ENCODE measurements at regions not wholly inside any gene's neighbourhood (a gene's known extent, or its start where the extent isn't known, plus 50 kb on each side); places are given as distances from the start of the nearest gene placed in this dataset.

DNA sequence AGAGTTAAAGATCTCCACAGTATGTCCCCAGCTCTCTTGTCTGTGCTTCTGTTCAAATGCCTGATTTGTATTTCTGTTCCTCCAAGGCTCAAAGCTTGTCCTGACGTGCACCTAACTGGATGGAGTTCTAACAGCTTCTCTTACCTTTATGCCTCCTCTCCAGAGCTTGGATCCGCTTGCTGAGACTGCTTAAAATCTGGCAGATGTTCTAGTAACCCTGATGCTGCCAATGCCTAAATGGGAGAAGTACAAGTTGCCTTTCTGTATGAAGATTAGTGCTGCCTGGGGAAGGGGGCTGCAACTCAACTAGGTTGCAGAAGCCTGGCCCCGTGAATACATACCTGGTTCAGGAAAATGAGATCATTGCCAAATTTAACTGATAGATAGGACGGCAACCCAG, 354.5 kb upstream of the KCNMB2 start (continued):
- TF ChIP-seq ZNF646 (CRISPR knock-in tag; IDR thresholded peaks at IDR 0.05) (no peak), ONECUT2 (CRISPR knock-in tag; IDR thresholded peaks at IDR 0.05) (no peak), ZBTB8A (CRISPR knock-in tag; IDR thresholded peaks at IDR 0.05; ENCODE audit: borderline replicate concordance, low read depth) (no peak), ZNF292 (CRISPR knock-in tag; IDR thresholded peaks at IDR 0.05; ENCODE audit: borderline replicate concordance, low read depth) (no peak)
- TF ChIP-seq, protein P1, sequence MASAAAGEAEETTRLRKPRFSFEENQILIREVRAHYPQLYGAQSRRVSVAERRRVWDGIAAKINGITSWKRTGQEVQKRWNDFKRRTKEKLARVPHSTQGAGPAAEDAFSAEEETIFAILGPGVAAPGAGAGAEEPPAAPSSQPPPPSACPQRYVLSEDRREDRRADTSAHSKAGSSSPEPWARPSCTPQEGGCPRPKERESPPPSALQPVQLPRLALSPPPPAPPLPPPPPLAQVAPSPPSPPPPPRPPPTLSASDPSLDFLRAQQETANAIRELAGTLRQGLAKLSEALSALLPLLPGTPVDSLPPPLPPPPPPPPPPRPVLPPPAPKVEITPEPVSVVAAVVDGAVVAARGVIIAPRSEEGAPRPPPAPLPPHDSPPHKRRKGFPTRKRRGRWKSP (CRISPR knock-in tag; IDR thresholded peaks at IDR 0.05): no peak

DNA sequence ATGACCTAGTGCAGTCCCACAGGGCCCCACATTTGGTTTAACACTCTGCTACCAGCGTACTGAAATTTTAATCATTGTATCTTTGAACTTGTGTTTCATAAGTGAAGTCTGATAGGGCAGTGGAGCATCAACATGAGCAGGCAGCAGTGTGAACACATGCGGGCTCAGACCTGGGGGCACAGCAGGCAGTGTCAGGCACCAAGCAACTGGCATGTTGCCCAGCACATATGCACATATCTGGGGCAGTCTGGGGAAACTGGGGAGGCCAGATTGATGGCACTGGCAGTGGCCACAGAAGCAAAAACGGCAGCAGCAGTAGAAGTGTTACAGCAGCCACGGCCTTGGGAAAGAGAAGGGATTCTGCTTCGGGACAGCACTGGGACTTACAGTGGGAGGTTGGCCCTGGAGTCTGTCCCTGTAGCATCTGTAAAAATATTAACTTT, 353.9 kb upstream of the KCNMB2 start:
- Histone ChIP-seq H3K9ac (ENCODE audit: insufficient read depth, low read depth, low read length) (no peak overlapping the region), H2AFZ (ENCODE audit: low read length) (no peak overlapping the region), H3K4me3 (replicated peaks in 1 of 3; ENCODE audit: insufficient read depth in 1 of 3, low read depth in 2 of 3, low read length in 3 of 3) (no peak overlapping the region), H3K36me3 (replicated peaks in 1 of 2; ENCODE audit: control insufficient read depth in 1 of 2, insufficient read depth in 2 of 2, low read length in 2 of 2) (no peaks in the 10 kb centered on the region), H3K4me2 (ENCODE audit: low read depth, low read length) (no peak overlapping the region), H3K27ac (ENCODE audit: extremely low read length, insufficient read depth, low read length) (no peak overlapping the region), H3K79me2 (ENCODE audit: insufficient read depth, low read length) (no peaks in the 10 kb centered on the region), H3K4me1 (ENCODE audit: insufficient read depth, low read length) (no peaks in the 10 kb centered on the region), H3K9me3 (ENCODE audit: low read length) (no peaks in the 10 kb centered on the region), H4K20me1 (ENCODE audit: insufficient read depth, low read length) (no peaks in the 10 kb centered on the region), H3K27me3 (ENCODE audit: control insufficient read depth in 1 of 2, insufficient read depth in 2 of 2, low read length in 2 of 2) (no peaks in the 10 kb centered on the region)
- POLR2A ChIA-PET: no interaction called here
- WGBS (ENCODE audit: low lambda C conversion rate): 2% methylated on average over 5 of the region's 5 CpGs
- BruUV-seq (replicated peaks): no TSS peak
- ATAC-seq (no peak), FAIRE-seq (no peak), DNase-seq (ENCODE audit: low spot score) (no peak)
- in situ Hi-C loops (cut with HindIII; ENCODE audit: extremely low pct_ligation_motif_present, low pct_unique_long_range_greater_than_20kb) (no loop called here), intact Hi-C loops (cut with micrococcal nuclease; ENCODE audit: unreplicated experiment) (no loop called here)
- no peak for TF ChIP-seq KMT2B (CRISPR knock-in tag; IDR thresholded peaks at IDR 0.05)
- CTCF ChIA-PET (ENCODE audit: low intra/inter-chr PET ratio, low total read pairs): no interaction called here
